Ovary (tissue), 7 donors: ENCODE measurements at regions not wholly inside any gene's neighbourhood (a gene's known extent, or its start where the extent isn't known, plus 50 kb on each side); places are given as distances from the start of the nearest gene placed in this dataset.

Experiments used
- DNase-seq, 5 donors: peaks; one replicate each; pipeline ENCODE4 v3.0.0-alpha.2; 2019 to 2020
- H3K27ac ChIP-seq, 2 donors: fragments of 200-600 bp; one replicate each; pipeline versions ENCODE4 v1.5.1 to v1.8.0; 2019 to 2022
- H3K27me3 ChIP-seq: fragments of 200-600 bp; one replicate; pipeline ENCODE4 v1.8.0; 2022
- H3K36me3 ChIP-seq: fragments of 200-600 bp; sonication (generic); one replicate; pipeline ENCODE4 v1.5.1; 2019
- H3K4me1 ChIP-seq: one replicate; pipeline ENCODE4 v1.8.1; 2013; ENCODE audit warnings: mild to moderate bottlenecking, moderate library complexity; ENCODE audit not compliant: insufficient read depth
- H3K4me3 ChIP-seq: fragments of 200-600 bp; sonication (generic); one replicate; pipeline ENCODE4 v1.5.1; 2017
- H3K9me3 ChIP-seq, 2 donors: fragments of 200-600 bp in 1 of 2; sonication (generic) in 1 of 2; one replicate each; pipeline versions ENCODE4 v1.5.1 to v1.8.1; 2013 to 2019; ENCODE audit warnings: mild to moderate bottlenecking in 1 of 2, moderate library complexity in 1 of 2
- CTCF ChIP-seq, 3 donors: fragments of 450-650 bp in 2 of 3; fragments of 200-600 bp in 1 of 3; IDR thresholded peaks; one replicate each; pipeline versions ENCODE4 v1.5.1 to v1.8.0; 2016 to 2022; ENCODE audit warnings: antibody characterized with exemption in 3 of 3, mild to moderate bottlenecking in 1 of 3
- EP300 ChIP-seq: sonication (generic); formaldehyde crosslinking; IDR thresholded peaks from one replicate; pipeline ENCODE4 v1.6.1; 2017; ENCODE audit warnings: antibody characterized with exemption
- POLR2A ChIP-seq: fragments of 450-650 bp; IDR thresholded peaks from one replicate; pipeline ENCODE4 v1.6.1; 2017; ENCODE audit warnings: antibody characterized with exemption, mild to moderate bottlenecking, moderate library complexity
- WGBS, 3 donors: extraction: QIAGEN DNeasy Blood & Tissue Kit in 1 of 3; methylation state at CpG; one replicate each; pipeline versions ENCODE4 v1.1.5 to v1.1.7; 2013 to 2017; 5-methylcytosine and 5-hydroxymethylcytosine counted together
- intact Hi-C, 4 donors: fragments of 100-400 bp; cut with DNase I; formaldehyde crosslinking; loops; one replicate each; pipeline versions ENCODE4 v1.11.0 to v1.15.1; 2022 to 2023
- donor health status: DM: no; HTN: no; CAD: no; lungs with moderate emphysema.
- donor health status: DM: no; HTN: no; CAD: no.
- donor health status: Bipolar disorder and iron deficiency.
- donor health status: DM: no; HTN: no; CAD: no.
- donor health status: DM: yes; HTN: yes; CAD: no.

DNA sequence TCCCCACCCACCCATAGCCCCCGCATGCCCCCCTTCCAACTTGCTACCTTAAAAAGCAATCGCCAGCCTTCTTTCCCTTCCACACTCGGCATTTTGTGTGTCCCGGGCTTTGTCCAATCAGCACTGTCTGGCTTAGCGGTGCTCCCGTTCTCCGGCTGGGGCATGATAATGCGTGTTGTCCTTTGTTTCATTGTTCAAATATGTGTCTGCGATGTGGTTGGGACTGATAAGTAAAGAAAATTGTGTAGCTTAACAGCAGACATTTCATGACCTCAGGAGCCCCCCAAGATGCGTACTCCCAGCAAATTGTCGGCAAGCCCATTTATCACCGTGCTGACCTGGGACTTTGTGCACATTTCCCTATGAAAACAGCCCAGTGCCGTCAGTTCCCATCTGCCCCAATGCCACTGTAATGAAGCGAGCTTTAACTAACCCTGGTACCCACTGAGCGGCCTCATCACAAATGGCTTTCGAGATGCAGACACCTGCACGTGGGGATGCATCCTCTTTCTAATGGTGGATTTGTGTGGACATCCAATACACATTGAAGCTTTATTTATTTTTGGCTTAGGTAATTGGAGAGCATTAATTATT lies 167.0 kb upstream of the E2F8 start:
- Histone ChIP-seq H3K9me3 (no peaks in the 10 kb centered on the region), H3K4me1 (no peaks in the 10 kb centered on the region), H3K36me3 (no peaks in the 10 kb centered on the region), H3K27ac (no peak overlapping the region), H3K4me3 (no peak overlapping the region), H3K27me3 (no peaks in the 10 kb centered on the region)
- TF ChIP-seq POLR2A (no peak), CTCF (IDR thresholded peaks at IDR 0.05) (no peak), EP300 (no peak)
- WGBS, 3 donors = 57 to 85% (median 71%) methylated on average over 17 of the region's 17 CpGs
- intact Hi-C loops = no loop called here
- DNase-seq = no peak

DNA sequence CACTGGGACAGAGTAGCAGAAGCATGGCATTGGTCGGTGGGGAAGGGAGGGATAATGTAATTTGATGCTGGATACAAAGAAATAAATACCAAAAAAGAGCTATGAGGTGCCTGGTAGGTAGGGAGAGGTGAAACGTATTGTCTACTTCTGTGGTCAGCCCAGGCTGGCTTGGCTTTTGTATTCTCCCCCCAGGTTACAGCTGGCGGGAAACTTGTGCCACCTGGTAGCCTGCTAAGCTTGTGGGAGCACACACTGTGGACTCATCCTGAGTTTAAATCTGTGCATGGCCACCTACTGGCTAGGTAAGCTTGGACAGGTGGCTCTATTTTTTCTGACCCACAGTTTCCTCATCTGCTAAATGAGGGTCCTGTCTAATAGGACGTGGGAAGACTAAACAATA lies 165.2 kb upstream of the E2F8 start:
- Histone ChIP-seq H3K9me3 (no peaks in the 10 kb centered on the region), H3K4me3 (no peak overlapping the region), H3K4me1 (no peaks in the 10 kb centered on the region), H3K27me3 (no peaks in the 10 kb centered on the region), H3K27ac (no peak overlapping the region), H3K36me3 (no peaks in the 10 kb centered on the region)
- WGBS, 3 donors = 65 to 75% (median 66%) methylated on average over 4 of the region's 4 CpGs
- TF ChIP-seq CTCF (IDR thresholded peaks at IDR 0.05) (no peak), POLR2A (no peak), EP300 (no peak)
- intact Hi-C loops = no loop called here
- no peak for DNase-seq

DNA sequence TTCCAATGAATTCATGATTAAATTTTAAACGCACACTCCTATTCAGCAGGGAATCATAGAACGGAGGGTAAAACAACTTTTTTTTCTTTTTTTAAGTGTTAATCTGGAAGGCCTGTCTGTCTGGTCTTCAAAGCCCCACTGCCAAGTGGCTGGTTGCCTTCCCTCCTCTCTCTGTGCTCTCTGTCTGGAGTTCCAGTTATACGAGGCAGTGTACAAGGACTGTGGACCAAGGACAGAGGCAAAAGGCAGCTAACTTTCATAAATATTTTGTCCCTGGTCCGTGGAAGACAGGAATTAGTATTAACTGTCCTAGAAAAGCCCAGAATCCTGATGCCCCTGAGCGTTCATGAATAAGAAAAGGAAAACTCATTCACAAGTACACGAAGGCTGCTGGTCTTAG lies 164.0 kb upstream of the E2F8 start:
- no peaks in the 10 kb centered on the region for H3K9me3 ChIP-seq
- intact Hi-C loops = no loop called here
- H3K4me3 ChIP-seq = no peak overlapping the region
- TF ChIP-seq CTCF (IDR thresholded peaks at IDR 0.05) (no peak), POLR2A (no peak), EP300 (no peak)
- no peak for DNase-seq
- no peaks in the 10 kb centered on the region for H3K4me1 ChIP-seq
- 39 to 51% (median 51%) methylated on average over 6 of the region's 6 CpGs for WGBS, 3 donors
- H3K36me3 ChIP-seq = no peaks in the 10 kb centered on the region
- H3K27ac ChIP-seq = no peak overlapping the region
- H3K27me3 ChIP-seq = no peaks in the 10 kb centered on the region

GRCh38 chr11:19403196-19403895 lies 162.6 kb upstream of the E2F8 start:
- 58 to 82% (median 77%) methylated on average over 7 of the region's 7 CpGs for WGBS, 3 donors
- H3K4me3 ChIP-seq = no peak overlapping the region
- H3K36me3 ChIP-seq = no peaks in the 10 kb centered on the region
- H3K27ac ChIP-seq = no peak overlapping the region
- H3K4me1 ChIP-seq = peaks cover 9% of the 10 kb centered on the region
- TF ChIP-seq POLR2A = no peak
- no peak for TF ChIP-seq CTCF (IDR thresholded peaks at IDR 0.05)
- no peaks in the 10 kb centered on the region for H3K27me3 ChIP-seq
- intact Hi-C loops = no loop called here
- no peaks in the 10 kb centered on the region for H3K9me3 ChIP-seq
- no peak for DNase-seq
